GM12892 (cell line): ENCODE measurements at regions not wholly inside any gene's neighbourhood (a gene's known extent, or its start where the extent isn't known, plus 50 kb on each side); places are given as distances from the start of the nearest gene placed in this dataset.

Experiments used
- POLR2A ChIP-seq: IDR thresholded peaks from 2 replicates; pipeline ENCODE4 v1.6.1; 2011; ENCODE audit warnings: low read depth, low read length, control low read depth
- TAF1 ChIP-seq: IDR thresholded peaks from 2 replicates; pipeline ENCODE4 v1.6.1; 2011; ENCODE audit warnings: low read depth, mild to moderate bottlenecking, control low read depth, low read length, borderline replicate concordance

DNA sequence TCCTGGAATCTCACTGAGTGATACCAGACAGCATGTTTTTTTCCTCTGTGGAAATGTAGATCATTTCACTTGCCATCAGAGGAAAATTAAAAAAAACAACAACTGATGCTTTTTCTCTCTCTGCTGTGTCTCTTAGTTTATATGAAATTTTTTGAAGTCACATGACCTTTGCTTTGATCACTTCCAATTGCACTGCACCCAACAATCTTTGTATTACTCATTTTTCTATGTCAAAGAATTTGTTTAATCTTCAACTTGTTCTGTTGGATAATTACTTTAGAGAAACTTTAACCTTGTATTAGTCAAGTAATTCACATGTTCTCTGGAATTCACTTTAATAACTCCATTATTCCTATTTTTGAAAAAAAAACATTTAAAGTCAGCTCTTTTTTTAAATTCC is 1452.7 kb upstream of the CDH8 start:
- TF ChIP-seq TAF1 (no peak), POLR2A (no peak)
